Stimulated activated naive CD8-positive, alpha-beta T cell treated with anti-CD3 and anti-CD28 coated beads, Interleukin-15, amount 100 ng/mL, for 72 hours (primary cell): ENCODE measurements at regions not wholly inside any gene's neighbourhood (a gene's known extent, or its start where the extent isn't known, plus 50 kb on each side); places are given as distances from the start of the nearest gene placed in this dataset.
A peak's percentile ranks its signal among the peaks of the same experiment; 100 is the strongest.

ENCODE experiments used
- ATAC-seq: fragments of 150-1000 bp; cut with Tn5 transposase; 2 replicates; pipeline ENCODE4 v1.10.0; 2021; ENCODE audit warnings: mild to moderate bottlenecking, moderate library complexity
- DNase-seq, 2 donors: peaks; one replicate each; pipeline ENCODE4 v3.0.0; 2021 to 2022
- H3K27ac Mint-ChIP-seq, 2 donors: one replicate each; pipeline ENCODE4 v1.8.0; 2022; ENCODE audit warnings: mild to moderate bottlenecking in 2 of 2, mixed read lengths in 2 of 2, moderate library complexity in 2 of 2
- H3K27me3 Mint-ChIP-seq: one replicate; pipeline ENCODE4 v1.8.0; 2022; ENCODE audit warnings: mixed read lengths
- H3K4me1 Mint-ChIP-seq: one replicate; pipeline ENCODE4 v1.8.0; 2022; ENCODE audit warnings: mild to moderate bottlenecking, mixed read lengths
- H3K4me3 Mint-ChIP-seq, 2 donors: one replicate each; pipeline ENCODE4 v1.8.0; 2022; ENCODE audit warnings: mild to moderate bottlenecking in 2 of 2, mixed read lengths in 2 of 2, moderate library complexity in 1 of 2
- H3K9me3 Mint-ChIP-seq, 2 donors: one replicate each; pipeline ENCODE4 v1.8.0; 2022; ENCODE audit warnings: mixed read lengths in 2 of 2

GRCh38 chr14:49363821-49364751 lies 222.1 kb downstream of the RPS29 start:
- Mint-ChIP-seq H3K27ac (peak overlapping the region in 1 of 2 donors; percentile 63), H3K4me1 (no peaks in the 10 kb centered on the region), H3K4me3 (no peak overlapping the region), H3K9me3 (peaks cover 10 to 17% of the 10 kb centered on the region in 2 donors), H3K27me3 (no peaks in the 10 kb centered on the region)
- DNase-seq = no peak
- no peak for ATAC-seq

DNA sequence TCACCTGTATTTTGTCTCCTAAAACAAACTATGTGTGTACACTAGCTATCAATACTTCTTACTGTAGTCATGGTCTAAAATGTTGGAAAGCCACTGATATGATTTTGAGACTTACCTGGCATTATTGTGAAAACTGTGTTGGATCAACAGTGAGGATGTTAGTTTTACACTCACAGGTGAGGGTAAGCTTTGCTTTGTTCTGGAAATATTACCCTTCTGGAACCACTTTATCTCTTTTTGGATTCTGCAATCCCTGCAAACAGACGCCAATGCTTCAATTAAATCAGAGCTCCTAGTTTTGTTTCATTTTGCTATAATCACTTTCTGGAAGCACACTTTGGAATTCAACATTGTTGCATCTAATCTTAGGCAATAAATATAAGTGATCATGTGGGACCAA lies 223.3 kb downstream of the RPS29 start:
- no peak overlapping the region for H3K27ac Mint-ChIP-seq
- H3K27me3 Mint-ChIP-seq = peaks cover 2% of the 10 kb centered on the region
- peaks cover 12 to 19% of the 10 kb centered on the region in 2 donors for H3K9me3 Mint-ChIP-seq
- DNase-seq (no peak), ATAC-seq (no peak)
- no peak overlapping the region for H3K4me3 Mint-ChIP-seq
- H3K4me1 Mint-ChIP-seq = no peaks in the 10 kb centered on the region

DNA sequence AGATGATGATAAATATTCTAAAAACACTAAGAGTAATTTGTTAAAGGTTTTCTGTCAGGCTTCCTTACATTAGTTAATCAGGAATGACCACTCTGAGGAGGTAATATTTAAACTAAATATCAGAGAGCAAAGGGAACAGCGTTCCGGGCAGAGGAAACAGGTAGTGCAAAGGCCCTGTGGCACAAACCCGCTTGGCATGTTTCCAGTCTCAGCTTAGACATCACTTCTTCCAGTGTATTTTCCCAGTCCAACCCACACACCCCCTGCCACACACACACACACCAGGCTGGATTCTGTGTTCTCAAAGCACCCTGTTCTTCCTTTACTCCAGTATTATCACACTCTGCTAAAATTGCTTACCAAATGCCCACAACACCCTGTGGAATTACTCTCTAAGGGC lies 247.1 kb downstream of the RPS29 start:
- Mint-ChIP-seq H3K27ac (no peak overlapping the region), H3K9me3 (no peaks in the 10 kb centered on the region), H3K4me1 (no peaks in the 10 kb centered on the region), H3K4me3 (no peak overlapping the region), H3K27me3 (peaks cover 16% of the 10 kb centered on the region)
- no peak for ATAC-seq
- DNase-seq = no peak

- DNase-seq = no peak
- Mint-ChIP-seq H3K4me1 (no peaks in the 10 kb centered on the region), H3K27ac (no peak overlapping the region), H3K4me3 (no peak overlapping the region), H3K9me3 (no peaks in the 10 kb centered on the region), H3K27me3 (peaks cover 12% of the 10 kb centered on the region)
- ATAC-seq = no peak
Measured at GRCh38 chr14:49319810-49320209, 266.4 kb downstream of the RPS29 start.

- H3K27ac Mint-ChIP-seq = no peak overlapping the region
- no peaks in the 10 kb centered on the region for H3K9me3 Mint-ChIP-seq
- H3K4me3 Mint-ChIP-seq = no peak overlapping the region
- DNase-seq (no peak), ATAC-seq (no peak)
- H3K27me3 Mint-ChIP-seq = no peaks in the 10 kb centered on the region
- H3K4me1 Mint-ChIP-seq = no peaks in the 10 kb centered on the region
Measured at GRCh38 chr14:49315570-49315969, 270.6 kb downstream of the RPS29 start.

- Mint-ChIP-seq H3K4me1 (no peaks in the 10 kb centered on the region), H3K4me3 (no peak overlapping the region), H3K9me3 (no peaks in the 10 kb centered on the region), H3K27me3 (no peaks in the 10 kb centered on the region), H3K27ac (no peak overlapping the region)
- DNase-seq (no peak), ATAC-seq (no peak)
Measured at GRCh38 chr14:49314737-49315136, 271.4 kb downstream of the RPS29 start.

GRCh38 chr14:49313108-49313507 lies 273.1 kb downstream of the RPS29 start:
- H3K4me3 Mint-ChIP-seq = no peak overlapping the region
- no peaks in the 10 kb centered on the region for H3K27me3 Mint-ChIP-seq
- DNase-seq = no peak
- no peak overlapping the region for H3K27ac Mint-ChIP-seq
- H3K9me3 Mint-ChIP-seq = no peaks in the 10 kb centered on the region
- ATAC-seq = no peak
- H3K4me1 Mint-ChIP-seq = no peaks in the 10 kb centered on the region

DNA sequence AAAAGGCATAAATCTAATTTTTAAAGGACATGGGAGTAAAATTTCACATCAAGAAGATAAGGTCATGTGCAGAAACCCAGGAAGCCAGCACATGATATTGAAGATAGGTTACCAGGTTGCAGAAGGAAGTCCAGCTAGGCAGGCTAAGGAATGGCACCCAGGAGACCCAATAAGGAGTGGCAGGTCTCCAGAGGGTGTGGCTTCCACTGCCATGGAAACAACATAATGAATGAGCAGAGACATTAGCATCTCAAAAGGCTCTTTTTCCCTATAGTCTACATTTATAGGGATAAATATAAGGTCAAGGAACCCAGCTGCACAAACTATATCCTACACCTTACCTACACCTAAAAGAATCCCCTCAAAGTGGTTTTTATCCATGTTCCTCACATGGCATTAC lies 275.9 kb downstream of the RPS29 start:
- Mint-ChIP-seq H3K27me3 (peaks cover 8% of the 10 kb centered on the region), H3K9me3 (no peaks in the 10 kb centered on the region), H3K4me3 (no peak overlapping the region), H3K4me1 (no peaks in the 10 kb centered on the region), H3K27ac (no peak overlapping the region)
- ATAC-seq = no peak
- DNase-seq = no peak

DNA sequence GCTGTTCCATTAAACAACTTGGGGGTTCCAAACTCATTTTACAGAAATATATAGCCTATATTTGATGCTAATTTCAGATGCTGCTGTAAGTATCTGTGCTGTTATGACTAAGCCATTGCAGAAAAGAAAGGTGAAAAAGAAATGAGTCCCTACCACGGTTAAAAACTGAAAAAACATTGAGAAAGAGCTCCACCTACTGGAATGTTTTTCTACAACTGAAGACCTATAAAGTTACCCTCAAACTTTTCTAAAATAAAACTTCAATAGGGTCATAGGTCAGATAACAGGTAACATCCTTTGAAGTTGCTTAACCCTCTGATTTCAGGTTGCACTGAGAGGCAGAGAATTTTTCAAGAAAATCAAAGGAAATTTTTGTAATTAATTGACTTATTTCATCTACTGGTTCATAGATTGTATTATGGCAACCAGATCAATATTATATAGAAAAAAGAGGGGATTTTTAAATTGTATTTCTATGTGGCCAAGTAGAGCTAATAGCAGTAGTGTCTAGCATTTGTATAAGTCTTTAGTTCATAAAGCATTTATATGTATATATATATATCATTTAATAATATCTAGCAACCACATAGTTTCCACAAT lies 279.9 kb downstream of the RPS29 start:
- Mint-ChIP-seq H3K4me3 (no peak overlapping the region), H3K27ac (no peak overlapping the region), H3K9me3 (no peaks in the 10 kb centered on the region), H3K27me3 (peaks cover 8% of the 10 kb centered on the region), H3K4me1 (no peaks in the 10 kb centered on the region)
- DNase-seq (no peak), ATAC-seq (peak; percentile 81)

- no peak for ATAC-seq
- Mint-ChIP-seq H3K27ac (no peak overlapping the region), H3K4me1 (no peaks in the 10 kb centered on the region), H3K27me3 (peaks cover 8% of the 10 kb centered on the region), H3K4me3 (no peak overlapping the region), H3K9me3 (no peaks in the 10 kb centered on the region)
- DNase-seq = no peak
Measured at GRCh38 chr14:49303946-49304516, 282.1 kb downstream of the RPS29 start.

GRCh38 chr14:49297102-49297501 lies 289.1 kb downstream of the RPS29 start:
- Mint-ChIP-seq H3K9me3 (no peaks in the 10 kb centered on the region), H3K4me3 (no peak overlapping the region), H3K4me1 (no peaks in the 10 kb centered on the region), H3K27me3 (no peaks in the 10 kb centered on the region), H3K27ac (no peak overlapping the region)
- ATAC-seq (no peak), DNase-seq (no peak)

DNA sequence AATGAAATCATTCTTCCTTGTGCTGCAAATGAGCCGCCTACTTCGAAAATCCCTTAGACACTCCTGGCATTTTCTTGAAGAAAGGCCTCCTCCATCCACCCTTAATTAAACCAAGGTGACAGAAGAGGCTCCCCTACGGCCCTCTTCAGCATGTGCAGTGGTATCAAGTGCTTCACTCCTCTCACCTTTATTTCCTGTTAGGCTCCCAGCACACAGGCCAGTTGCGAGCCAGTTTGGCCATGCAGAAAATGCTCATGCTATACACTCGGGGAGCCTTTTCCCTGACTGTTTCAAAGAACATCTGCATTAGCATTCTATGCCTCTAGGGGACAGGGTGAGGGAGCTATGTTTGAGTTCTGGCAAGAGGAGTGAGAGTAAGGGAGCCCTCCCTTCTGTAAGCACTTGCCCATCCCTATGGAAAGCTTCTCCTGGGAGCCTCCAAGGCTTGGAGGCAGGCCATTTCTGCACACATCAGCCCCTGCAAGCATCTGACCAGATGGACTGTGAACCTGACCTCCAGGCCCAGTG lies 291.5 kb downstream of the RPS29 start:
- ATAC-seq = no peak
- no peaks in the 10 kb centered on the region for H3K27me3 Mint-ChIP-seq

GRCh38 chr14:49287004-49287403 lies 299.2 kb downstream of the RPS29 start:
- Mint-ChIP-seq H3K9me3 (no peaks in the 10 kb centered on the region), H3K4me3 (no peak overlapping the region), H3K27me3 (peaks cover 24% of the 10 kb centered on the region), H3K27ac (no peak overlapping the region), H3K4me1 (no peaks in the 10 kb centered on the region)
- no peak for ATAC-seq
- DNase-seq = no peak

More for the DNA sequence above, 291.5 kb downstream of the RPS29 start:
- no peaks in the 10 kb centered on the region for H3K4me1 Mint-ChIP-seq
- no peaks in the 10 kb centered on the region for H3K9me3 Mint-ChIP-seq
- DNase-seq = no peak
- no peak overlapping the region for H3K4me3 Mint-ChIP-seq
- H3K27ac Mint-ChIP-seq = no peak overlapping the region

- DNase-seq = no peak
- Mint-ChIP-seq H3K27ac (no peak overlapping the region), H3K27me3 (peaks cover 24% of the 10 kb centered on the region), H3K4me1 (no peaks in the 10 kb centered on the region), H3K9me3 (no peaks in the 10 kb centered on the region), H3K4me3 (no peak overlapping the region)
- ATAC-seq = no peak
Measured at GRCh38 chr14:49286257-49286983, 299.8 kb downstream of the RPS29 start.

DNA sequence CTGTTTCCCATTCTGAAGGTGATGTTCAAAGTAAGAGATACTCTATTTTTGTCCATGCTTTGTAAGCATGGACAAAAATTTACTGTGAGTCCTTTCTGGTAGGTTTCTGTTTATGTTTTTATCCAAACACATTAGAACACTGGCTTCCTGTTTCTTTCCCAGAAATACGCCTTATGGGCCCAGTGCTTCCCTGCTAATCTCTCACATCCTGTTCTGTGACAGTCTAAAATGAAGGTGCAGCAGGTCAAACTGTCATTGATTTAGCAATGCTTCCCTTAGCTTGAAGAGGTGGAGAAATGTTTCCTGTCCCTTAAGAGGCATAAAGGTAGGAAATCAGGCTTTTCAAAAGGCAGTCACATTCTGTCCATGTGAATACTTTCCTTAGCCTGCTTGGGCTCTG lies 305.6 kb downstream of the RPS29 start:
- H3K27ac Mint-ChIP-seq = no peak overlapping the region
- peaks cover 18% of the 10 kb centered on the region for H3K27me3 Mint-ChIP-seq
- DNase-seq (no peak), ATAC-seq (no peak)
- H3K4me3 Mint-ChIP-seq = no peak overlapping the region
- H3K9me3 Mint-ChIP-seq = no peaks in the 10 kb centered on the region
- no peaks in the 10 kb centered on the region for H3K4me1 Mint-ChIP-seq
